ENCODE measurements at regions not wholly inside any gene's neighbourhood (a gene's known extent, or its start where the extent isn't known, plus 50 kb on each side); places are given as distances from the start of the nearest gene placed in this dataset.

DNA sequence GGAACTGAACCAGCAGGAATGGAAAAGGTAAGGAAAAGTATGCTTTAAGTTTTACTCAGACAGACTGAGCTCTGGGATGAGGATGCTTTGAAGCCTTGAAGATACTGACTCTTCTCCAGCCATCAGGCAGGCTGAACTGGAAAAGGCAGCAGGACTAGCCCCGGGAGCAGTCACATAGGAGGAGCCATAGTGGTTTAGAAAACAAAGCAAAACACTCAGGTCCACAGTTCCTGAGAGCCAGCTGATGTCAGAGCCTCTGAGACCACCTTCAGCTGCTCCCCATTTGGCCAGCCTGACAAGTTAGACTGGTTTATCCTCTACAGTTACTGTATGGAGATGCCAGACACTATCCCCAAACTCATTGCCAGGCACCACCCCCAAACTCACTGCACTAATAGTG lies 167.9 kb upstream of the CPEB2 start:
- no peaks in the 10 kb centered on the region for H3K27me3 ChIP-seq
- no peaks in the 10 kb centered on the region for H3K36me3 ChIP-seq
- TF ChIP-seq EP300 (IDR thresholded peaks at IDR 0.05) (no peak), POLR2A (IDR thresholded peaks at IDR 0.05) (no peak)
- TF ChIP-seq, protein P1, sequence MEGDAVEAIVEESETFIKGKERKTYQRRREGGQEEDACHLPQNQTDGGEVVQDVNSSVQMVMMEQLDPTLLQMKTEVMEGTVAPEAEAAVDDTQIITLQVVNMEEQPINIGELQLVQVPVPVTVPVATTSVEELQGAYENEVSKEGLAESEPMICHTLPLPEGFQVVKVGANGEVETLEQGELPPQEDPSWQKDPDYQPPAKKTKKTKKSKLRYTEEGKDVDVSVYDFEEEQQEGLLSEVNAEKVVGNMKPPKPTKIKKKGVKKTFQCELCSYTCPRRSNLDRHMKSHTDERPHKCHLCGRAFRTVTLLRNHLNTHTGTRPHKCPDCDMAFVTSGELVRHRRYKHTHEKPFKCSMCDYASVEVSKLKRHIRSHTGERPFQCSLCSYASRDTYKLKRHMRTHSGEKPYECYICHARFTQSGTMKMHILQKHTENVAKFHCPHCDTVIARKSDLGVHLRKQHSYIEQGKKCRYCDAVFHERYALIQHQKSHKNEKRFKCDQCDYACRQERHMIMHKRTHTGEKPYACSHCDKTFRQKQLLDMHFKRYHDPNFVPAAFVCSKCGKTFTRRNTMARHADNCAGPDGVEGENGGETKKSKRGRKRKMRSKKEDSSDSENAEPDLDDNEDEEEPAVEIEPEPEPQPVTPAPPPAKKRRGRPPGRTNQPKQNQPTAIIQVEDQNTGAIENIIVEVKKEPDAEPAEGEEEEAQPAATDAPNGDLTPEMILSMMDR (IDR thresholded peaks at IDR 0.05), result no peak
- H3K27ac ChIP-seq, result no peak overlapping the region
- H3K4me1 ChIP-seq, result no peaks in the 10 kb centered on the region
- no peak for DNase-seq (ENCODE audit: low spot score in 2 of 2)
- no peak overlapping the region for H3K4me3 ChIP-seq
- 11 to 46% methylated on average over 1 of the region's 1 CpG for whole genome bisulfite sequencing, 2 donors
- H3K9me3 ChIP-seq, result peaks cover 0 to 7% (median 0%) of the 10 kb centered on the region in 4 donors

DNA sequence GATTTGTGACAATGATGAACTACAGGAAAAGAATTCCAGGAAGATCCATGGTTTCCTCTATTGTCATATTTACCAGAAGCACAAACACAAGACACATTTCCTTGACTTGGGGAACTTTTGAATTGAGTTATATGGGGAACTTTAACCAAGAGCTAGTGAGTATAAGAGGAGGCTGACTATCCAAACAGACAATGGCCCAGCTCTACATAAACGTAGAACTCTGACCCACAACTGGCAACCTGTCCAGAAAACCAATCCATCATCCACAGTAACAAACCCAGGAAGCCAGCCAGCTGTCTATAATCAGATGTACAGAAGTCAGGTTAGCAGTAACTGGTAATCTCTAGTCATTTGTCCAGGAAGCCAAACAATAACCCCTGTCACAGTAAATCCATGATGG lies 167.0 kb upstream of the CPEB2 start:
- Histone ChIP-seq H3K27me3 (no peaks in the 10 kb centered on the region), H3K4me3 (no peak overlapping the region), H3K36me3 (no peaks in the 10 kb centered on the region), H3K27ac (no peak overlapping the region), H3K4me1 (no peaks in the 10 kb centered on the region), H3K9me3 (peaks cover 0 to 7% (median 0%) of the 10 kb centered on the region in 4 donors)
- TF ChIP-seq, protein P1 (IDR thresholded peaks at IDR 0.05), result no peak
- TF ChIP-seq POLR2A (IDR thresholded peaks at IDR 0.05) (no peak), EP300 (IDR thresholded peaks at IDR 0.05) (no peak)
- no peak for DNase-seq (ENCODE audit: low spot score in 2 of 2)
- 63 to 71% methylated on average over 1 of the region's 1 CpG for WGBS, 2 donors

DNA sequence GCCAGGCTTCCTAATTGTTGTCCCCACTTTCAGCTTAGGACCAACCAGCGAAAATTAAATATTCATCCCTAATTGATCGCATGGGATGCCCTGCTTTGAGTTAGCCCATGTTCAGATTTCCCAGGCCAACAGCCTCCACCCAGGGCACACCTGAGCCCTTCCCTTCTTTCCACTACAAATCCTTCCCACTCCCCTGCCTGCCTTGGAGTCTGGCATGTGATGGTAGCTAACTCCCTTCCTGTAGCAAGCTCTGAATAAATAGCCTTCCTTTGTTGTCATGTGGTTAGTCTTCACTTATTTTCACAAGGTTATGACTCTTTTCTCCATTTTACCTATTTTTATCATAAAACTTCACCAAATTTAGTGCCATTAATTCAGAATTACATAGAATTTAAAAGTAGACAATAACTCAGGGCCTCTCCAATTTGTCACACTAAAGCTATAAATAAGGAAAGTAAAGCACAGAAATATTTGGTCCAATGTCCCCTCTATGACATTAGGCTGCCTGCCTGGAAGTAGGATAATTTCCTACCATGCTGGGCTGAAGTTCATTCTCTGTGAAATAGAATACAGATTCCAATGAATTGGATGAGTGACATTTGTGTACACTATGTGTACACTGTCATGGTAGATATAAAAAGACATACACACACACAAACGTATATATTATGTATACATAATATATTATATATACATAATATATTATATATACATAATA lies 166.4 kb upstream of the CPEB2 start:
- H3K9me3 ChIP-seq, result peaks cover 0 to 7% (median 0%) of the 10 kb centered on the region in 4 donors
- TF ChIP-seq, protein P1 (IDR thresholded peaks at IDR 0.05), result no peak
- TF ChIP-seq POLR2A (IDR thresholded peaks at IDR 0.05) (no peak), EP300 (IDR thresholded peaks at IDR 0.05) (no peak)
- H3K4me1 ChIP-seq, result no peaks in the 10 kb centered on the region
- H3K27me3 ChIP-seq, result no peaks in the 10 kb centered on the region
- no peaks in the 10 kb centered on the region for H3K36me3 ChIP-seq
- WGBS, 2 donors, result 93 to 96% methylated on average over 3 of the region's 3 CpGs
- no peak for DNase-seq (ENCODE audit: low spot score in 2 of 2)
- no peak overlapping the region for H3K27ac ChIP-seq
- no peak overlapping the region for H3K4me3 ChIP-seq

DNA sequence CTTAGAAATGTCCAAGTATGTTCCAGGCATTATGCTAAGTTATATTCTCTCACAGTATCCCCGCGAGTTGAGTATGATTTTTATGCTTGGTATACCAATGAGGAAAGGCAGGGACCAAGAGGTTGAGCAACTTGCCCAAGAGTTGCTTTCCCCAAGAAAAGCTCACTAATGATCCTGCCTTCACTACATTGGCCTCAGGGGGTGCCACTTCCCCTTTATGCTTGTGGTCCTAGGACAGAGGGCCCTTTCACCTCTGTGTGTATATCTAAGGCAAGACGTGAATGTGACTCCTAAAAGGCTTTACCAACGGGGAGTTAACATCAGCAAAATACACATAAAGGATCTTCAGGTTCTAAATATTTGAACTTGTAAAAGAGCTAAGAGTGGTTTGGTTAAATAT lies 164.4 kb upstream of the CPEB2 start:
- 74 to 77% methylated on average over 4 of the region's 4 CpGs for WGBS, 2 donors
- no peak overlapping the region for H3K4me3 ChIP-seq
- H3K9me3 ChIP-seq, result peaks cover 0 to 7% (median 0%) of the 10 kb centered on the region in 4 donors
- no peaks in the 10 kb centered on the region for H3K36me3 ChIP-seq
- H3K4me1 ChIP-seq, result no peaks in the 10 kb centered on the region
- DNase-seq (ENCODE audit: low spot score in 2 of 2), result no peak
- TF ChIP-seq, protein P1 (IDR thresholded peaks at IDR 0.05), result no peak
- TF ChIP-seq EP300 (IDR thresholded peaks at IDR 0.05) (no peak), POLR2A (IDR thresholded peaks at IDR 0.05) (no peak)
- no peak overlapping the region for H3K27ac ChIP-seq
- no peaks in the 10 kb centered on the region for H3K27me3 ChIP-seq

DNA sequence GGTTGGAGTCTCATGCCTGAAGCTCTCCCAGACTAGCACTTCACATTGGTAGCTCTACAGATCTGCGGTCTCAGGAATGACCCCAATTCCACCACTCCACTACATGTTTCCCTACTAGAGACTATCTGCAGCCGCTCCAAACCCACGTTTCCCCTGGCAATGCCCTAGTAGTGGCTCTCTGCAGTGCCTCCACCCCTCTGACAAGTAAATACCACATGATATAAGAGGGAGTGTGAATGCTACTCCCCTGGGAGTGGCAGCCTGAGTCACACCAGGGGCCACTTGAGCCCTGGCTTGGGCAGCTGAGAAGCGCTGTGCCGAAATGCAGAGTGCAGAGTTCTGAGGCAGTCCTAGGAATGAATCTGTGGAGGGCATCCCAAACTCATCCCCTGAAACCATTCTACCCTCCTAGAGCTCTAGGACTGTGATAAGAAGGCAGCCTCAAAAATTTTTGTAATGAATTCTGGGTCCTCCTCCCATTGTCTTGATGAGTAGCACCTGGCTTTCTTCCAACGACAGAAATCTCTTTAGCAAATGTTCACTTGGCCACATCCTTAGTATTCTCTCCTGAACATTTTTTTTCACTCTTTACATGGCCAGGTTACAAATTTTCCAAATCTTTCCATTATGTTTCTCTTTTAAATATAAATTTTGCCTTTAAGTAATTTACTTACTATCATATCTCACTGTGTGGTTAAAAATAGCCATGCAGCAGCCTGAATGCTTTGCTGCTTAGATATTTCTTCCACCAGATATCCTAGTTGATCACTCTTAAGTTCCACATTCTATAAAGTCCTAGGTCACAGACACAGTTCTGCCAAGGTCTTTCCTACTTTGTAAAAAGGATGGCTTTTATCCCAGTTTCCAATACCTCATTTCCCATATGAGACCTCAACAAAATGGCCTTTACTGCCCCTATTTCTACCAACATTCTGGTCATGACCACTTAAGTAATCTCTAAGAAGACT lies 160.2 kb upstream of the CPEB2 start:
- Histone ChIP-seq H3K27me3 (no peaks in the 10 kb centered on the region), H3K9me3 (peaks cover 0 to 9% (median 0%) of the 10 kb centered on the region in 4 donors), H3K27ac (no peak overlapping the region), H3K36me3 (no peaks in the 10 kb centered on the region), H3K4me1 (no peaks in the 10 kb centered on the region), H3K4me3 (no peak overlapping the region)
- WGBS, 2 donors, result 76 to 78% methylated on average over 5 to 6 of the region's 6 CpGs
- TF ChIP-seq POLR2A (IDR thresholded peaks at IDR 0.05) (no peak), EP300 (IDR thresholded peaks at IDR 0.05) (no peak)
- TF ChIP-seq, protein P1 (IDR thresholded peaks at IDR 0.05), result no peak
- no peak for DNase-seq (ENCODE audit: low spot score in 2 of 2)

Data from tibial nerve (tissue), 4 donors.